Activated CD4-positive, alpha-beta memory T cell treated with anti-CD3 and anti-CD28 coated beads, Interleukin-2, amount 10 ng/mL, durations not matched to agents 7 days and 5 days (primary cell): ENCODE measurements at regions not wholly inside any gene's neighbourhood (a gene's known extent, or its start where the extent isn't known, plus 50 kb on each side); places are given as distances from the start of the nearest gene placed in this dataset.
"Not testable (repeated sequence)": the region's sequence is repeated elsewhere in the genome, so short reads cannot be mapped to it uniquely, and the experiment has no call there.

Source experiments
- CTCF ChIA-PET: fragments of 350-600 bp; sonication (Branson Sonifier 250); formaldehyde crosslinking; loops from one replicate; lab custom pipeline; 2021; ENCODE audit warnings: antibody characterized with exemption, inconsistent platforms; lab: Charles Lee
- POLR2A ChIA-PET: fragments of 350-600 bp; sonication (Branson Sonifier 250); formaldehyde crosslinking; loops from one replicate; lab custom pipeline; 2021; ENCODE audit warnings: antibody characterized with exemption; lab: Charles Lee
- DNase-seq: peaks from one replicate; pipeline ENCODE4 v3.0.0-alpha.2; 2020
- H3K27ac Mint-ChIP-seq: one replicate; pipeline ENCODE4 v1.8.0; 2021; ENCODE audit warnings: mild to moderate bottlenecking, mixed read lengths
- H3K27me3 Mint-ChIP-seq: one replicate; pipeline ENCODE4 v1.8.0; 2021; ENCODE audit warnings: mixed read lengths
- H3K36me3 Mint-ChIP-seq: one replicate; pipeline ENCODE4 v1.8.0; 2021; ENCODE audit warnings: low read depth, mixed read lengths
- H3K4me1 Mint-ChIP-seq: one replicate; pipeline ENCODE4 v1.8.0; 2021; ENCODE audit warnings: mixed read lengths
- H3K4me3 Mint-ChIP-seq: one replicate; pipeline ENCODE4 v1.8.0; 2021; ENCODE audit warnings: mild to moderate bottlenecking, mixed read lengths
- H3K9me3 Mint-ChIP-seq: one replicate; pipeline ENCODE4 v1.8.0; 2021; ENCODE audit warnings: mixed read lengths

DNA sequence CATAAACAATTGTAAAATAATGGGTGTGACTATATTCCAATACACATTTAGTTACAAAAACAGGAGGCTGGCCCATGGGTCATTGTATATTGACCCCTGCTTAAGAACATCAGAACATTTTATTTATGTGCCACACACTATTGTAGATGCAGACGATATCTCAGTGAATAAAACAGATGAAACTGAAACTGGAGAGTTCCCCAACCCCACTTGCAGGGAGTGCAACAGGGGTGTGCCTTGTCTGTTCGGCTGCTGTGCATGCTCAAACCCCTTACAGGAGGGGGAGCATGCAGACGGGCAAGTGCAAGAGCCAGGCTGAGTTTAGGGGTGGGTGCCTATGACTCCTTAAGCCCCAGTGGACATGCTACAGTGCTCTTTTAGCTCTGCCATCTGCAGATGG lies 509.6 kb downstream of the IGSF11 start:
- Mint-ChIP-seq H3K36me3 (no peaks in the 10 kb centered on the region), H3K4me3 (no peak overlapping the region), H3K27me3 (no peaks in the 10 kb centered on the region), H3K4me1 (no peaks in the 10 kb centered on the region), H3K27ac (no peak overlapping the region), H3K9me3 (no peaks in the 10 kb centered on the region)
- POLR2A ChIA-PET, result no interaction called here
- DNase-seq, result no peak
- CTCF ChIA-PET, result no interaction called here

DNA sequence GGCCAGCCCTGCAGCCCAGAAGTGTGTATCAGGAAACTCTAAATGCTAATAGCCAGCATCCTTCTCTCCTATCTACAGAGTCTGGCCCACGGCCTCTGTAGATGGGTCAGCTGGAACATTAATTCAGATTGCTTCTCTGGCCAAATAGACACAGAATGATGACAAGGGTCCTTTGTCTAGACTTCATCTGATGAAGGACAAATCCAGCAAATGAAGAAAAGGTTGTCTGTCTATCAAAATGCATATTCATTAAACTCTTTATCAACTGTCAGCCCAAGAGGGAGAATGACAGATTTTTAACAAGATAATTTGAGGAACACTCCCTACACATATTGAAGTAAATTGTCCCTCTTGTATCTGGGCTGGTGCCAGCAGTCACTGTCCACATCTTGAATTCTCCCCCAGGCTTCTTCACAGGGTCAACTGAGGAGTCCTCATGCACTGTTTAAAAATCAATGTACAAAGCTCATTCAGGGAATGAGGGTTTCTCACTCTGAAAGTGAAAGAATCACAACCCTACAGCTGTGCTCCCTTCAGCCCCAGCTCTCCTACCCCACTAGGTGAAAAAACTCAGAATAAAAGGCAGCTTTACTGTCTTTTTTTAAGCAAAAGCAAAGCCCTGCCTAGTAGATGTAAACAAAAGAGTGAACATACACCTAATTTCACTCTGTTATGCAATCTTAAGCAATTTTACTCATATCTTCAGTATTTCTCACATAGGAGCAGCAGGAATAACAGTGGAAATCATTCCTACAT lies 507.7 kb downstream of the IGSF11 start:
- no peak for DNase-seq
- POLR2A ChIA-PET, result no interaction called here
- CTCF ChIA-PET, result no interaction called here
- Mint-ChIP-seq H3K4me3 (no peak overlapping the region), H3K4me1 (no peaks in the 10 kb centered on the region), H3K27me3 (no peaks in the 10 kb centered on the region), H3K9me3 (no peaks in the 10 kb centered on the region), H3K27ac (no peak overlapping the region), H3K36me3 (no peaks in the 10 kb centered on the region)

DNA sequence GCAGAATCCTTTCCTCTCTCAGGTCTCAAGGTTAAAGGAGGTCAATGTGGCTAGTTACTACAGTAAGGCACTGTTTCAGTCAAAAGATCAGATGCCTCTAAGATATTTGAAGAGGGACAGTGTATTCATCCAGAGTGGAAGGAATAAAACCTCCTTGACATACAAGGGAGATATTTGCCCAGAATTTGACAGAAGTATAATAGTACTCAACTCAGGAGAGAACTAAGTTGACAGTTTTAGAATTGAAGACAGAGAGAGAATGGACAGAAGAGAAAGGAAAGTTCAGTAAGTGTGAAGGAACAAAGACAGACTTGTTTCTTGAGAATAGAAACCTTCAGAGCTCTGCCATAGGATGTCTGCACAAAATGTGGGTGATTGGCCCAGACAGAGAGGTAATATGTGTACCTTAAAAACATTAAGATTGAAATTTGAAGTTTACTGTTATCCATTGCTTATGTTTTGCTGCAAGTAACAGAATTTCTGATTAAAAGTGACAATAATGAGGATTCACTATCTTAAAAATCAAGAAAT lies 507.1 kb downstream of the IGSF11 start:
- ChIA-PET POLR2A (no interaction called here), CTCF (no interaction called here)
- H3K4me3 Mint-ChIP-seq, result no peak overlapping the region
- no peaks in the 10 kb centered on the region for H3K4me1 Mint-ChIP-seq
- H3K27ac Mint-ChIP-seq, result no peak overlapping the region
- no peaks in the 10 kb centered on the region for H3K36me3 Mint-ChIP-seq
- no peak for DNase-seq
- H3K9me3 Mint-ChIP-seq, result no peaks in the 10 kb centered on the region
- no peaks in the 10 kb centered on the region for H3K27me3 Mint-ChIP-seq

DNA sequence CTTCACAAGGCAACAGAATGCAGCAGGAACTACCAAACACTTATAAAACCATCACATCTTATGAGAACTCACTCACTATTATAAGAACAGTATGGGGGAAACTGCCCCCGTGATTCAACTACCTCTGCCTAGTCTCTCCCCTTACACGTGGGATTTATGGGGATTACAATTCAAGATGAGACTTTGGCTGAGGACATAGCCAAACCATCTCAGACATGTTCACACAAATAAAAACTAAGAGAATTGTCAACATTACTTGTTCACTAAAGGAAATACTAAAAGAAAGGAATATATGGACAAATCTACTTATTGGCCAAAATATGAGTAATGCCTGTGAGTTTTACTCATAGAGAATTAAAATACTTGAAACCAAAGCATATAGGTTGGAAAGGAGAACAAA lies 505.1 kb downstream of the IGSF11 start:
- no peak overlapping the region for H3K27ac Mint-ChIP-seq
- no peaks in the 10 kb centered on the region for H3K36me3 Mint-ChIP-seq
- no peaks in the 10 kb centered on the region for H3K9me3 Mint-ChIP-seq
- no peaks in the 10 kb centered on the region for H3K27me3 Mint-ChIP-seq
- no peaks in the 10 kb centered on the region for H3K4me1 Mint-ChIP-seq
- ChIA-PET CTCF (no interaction called here), POLR2A (no interaction called here)
- no peak for DNase-seq
- no peak overlapping the region for H3K4me3 Mint-ChIP-seq

DNA sequence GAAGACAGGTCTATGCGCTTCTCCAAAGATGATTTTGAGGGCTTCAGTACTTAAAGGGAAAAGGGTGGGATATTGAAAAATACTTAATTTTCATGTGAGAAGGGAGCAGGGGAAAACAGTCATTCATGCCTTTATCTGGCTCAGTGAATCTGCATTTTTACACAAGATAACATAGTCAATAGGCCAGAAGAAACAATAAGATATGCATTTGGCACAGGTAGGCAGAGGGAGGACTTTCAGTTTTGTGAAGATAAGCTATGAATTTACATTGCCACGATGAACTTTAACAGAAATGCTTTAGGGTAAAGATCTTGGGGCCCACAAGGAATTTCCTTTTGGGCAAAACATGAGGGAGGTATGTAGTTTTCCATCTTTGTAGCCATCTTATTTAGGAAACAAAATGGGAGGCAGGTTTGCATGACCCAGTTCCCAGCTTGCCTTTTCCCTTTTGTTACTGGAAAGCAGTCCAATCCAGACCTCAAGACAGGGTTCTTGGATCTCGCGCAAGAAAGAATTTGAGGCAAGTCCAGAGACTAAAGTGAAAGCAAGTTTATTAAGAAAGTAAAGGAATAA lies 504.2 kb downstream of the IGSF11 start:
- Mint-ChIP-seq H3K4me3 (no peak overlapping the region), H3K9me3 (no peaks in the 10 kb centered on the region), H3K27me3 (no peaks in the 10 kb centered on the region), H3K27ac (no peak overlapping the region), H3K36me3 (no peaks in the 10 kb centered on the region), H3K4me1 (no peaks in the 10 kb centered on the region)
- ChIA-PET CTCF (no interaction called here), POLR2A (no interaction called here)
- no peak for DNase-seq

DNA sequence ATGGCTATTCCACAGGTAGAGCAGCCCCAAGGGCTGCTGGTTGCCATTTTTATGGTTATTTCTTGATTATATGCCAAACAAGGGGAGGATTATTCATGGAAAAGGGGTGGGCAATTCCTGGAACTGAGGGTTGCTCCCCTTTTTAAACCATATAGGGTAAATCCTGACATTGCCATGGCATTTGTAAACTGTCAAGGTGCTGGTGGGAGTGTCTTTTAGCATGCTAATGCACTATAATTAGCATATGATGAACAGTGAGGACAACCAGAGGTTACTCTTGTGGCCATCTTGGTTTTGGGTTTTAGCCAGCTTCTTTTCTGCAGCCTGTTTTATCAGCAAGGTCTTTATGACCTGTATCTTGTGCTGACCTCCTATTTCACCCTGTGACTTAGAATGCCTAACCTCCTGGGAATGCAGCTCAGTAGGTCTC lies 503.7 kb downstream of the IGSF11 start:
- H3K4me3 Mint-ChIP-seq, H3K36me3 Mint-ChIP-seq, DNase-seq, H3K9me3 Mint-ChIP-seq, H3K27ac Mint-ChIP-seq, CTCF ChIA-PET, H3K4me1 Mint-ChIP-seq, POLR2A ChIA-PET, H3K27me3 Mint-ChIP-seq: not testable (repeated sequence)

DNA sequence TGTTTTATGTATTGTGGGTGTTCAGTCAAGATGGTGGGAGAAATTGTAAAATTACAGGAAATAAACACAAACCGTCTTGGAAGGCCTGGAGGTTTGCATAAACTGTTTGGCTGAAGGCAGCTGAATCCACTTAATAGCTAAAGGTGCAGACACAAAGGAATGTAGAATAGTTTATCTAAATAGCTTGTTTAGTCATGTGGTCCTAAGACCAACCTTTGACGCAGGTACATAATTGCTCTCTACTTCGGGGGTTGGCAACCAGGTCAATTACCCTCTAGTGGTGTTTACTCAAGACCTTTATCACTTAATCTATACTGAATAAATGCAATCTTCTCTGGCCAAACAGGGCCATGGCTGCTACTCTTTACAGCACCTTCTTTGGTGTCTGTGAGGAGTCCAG lies 502.8 kb downstream of the IGSF11 start:
- no peak for DNase-seq
- Mint-ChIP-seq H3K27me3 (no peaks in the 10 kb centered on the region), H3K4me1 (no peaks in the 10 kb centered on the region), H3K27ac (no peak overlapping the region), H3K4me3 (no peak overlapping the region), H3K9me3 (no peaks in the 10 kb centered on the region), H3K36me3 (no peaks in the 10 kb centered on the region)
- POLR2A ChIA-PET, result no interaction called here
- CTCF ChIA-PET, result no interaction called here

DNA sequence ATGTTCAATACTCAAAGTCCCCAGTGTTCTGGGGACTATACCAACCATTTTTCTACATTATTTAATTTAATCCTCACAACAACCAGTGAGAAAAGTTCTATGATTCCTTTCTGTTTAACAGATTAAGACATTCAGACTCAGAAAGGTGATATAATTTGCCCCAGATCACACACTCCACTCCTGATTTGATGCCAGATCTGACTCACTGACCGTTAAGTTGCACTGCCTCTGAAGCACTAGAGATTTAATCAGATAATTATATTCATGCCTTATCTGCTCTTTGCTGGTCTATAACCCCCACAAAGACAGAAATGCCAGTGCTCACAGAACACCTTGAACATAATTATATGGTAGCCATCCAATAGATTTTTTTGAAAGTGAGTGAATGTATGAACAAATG lies 501.0 kb downstream of the IGSF11 start:
- ChIA-PET POLR2A (no interaction called here), CTCF (no interaction called here)
- Mint-ChIP-seq H3K4me1 (no peaks in the 10 kb centered on the region), H3K4me3 (no peak overlapping the region), H3K27me3 (no peaks in the 10 kb centered on the region), H3K27ac (no peak overlapping the region), H3K9me3 (no peaks in the 10 kb centered on the region), H3K36me3 (no peaks in the 10 kb centered on the region)
- no peak for DNase-seq

DNA sequence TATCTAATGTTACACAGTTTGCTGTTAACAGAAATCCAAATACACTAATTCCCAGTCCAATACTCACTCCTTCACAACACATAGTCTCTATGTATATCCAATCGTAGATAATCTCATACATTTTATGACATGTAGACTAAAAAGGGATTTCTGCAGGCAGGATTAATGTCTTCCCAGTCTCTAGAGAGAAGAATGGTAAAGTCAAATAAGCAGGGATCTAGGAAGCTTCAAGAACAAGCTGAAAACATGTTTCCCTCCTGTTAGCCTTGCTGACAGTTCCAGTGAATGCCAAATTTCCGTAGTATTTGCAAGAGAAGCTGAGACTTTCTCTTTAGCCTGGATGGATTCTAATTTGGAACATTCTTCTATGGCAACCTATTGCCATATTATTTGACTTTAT lies 500.1 kb downstream of the IGSF11 start:
- POLR2A ChIA-PET, result no interaction called here
- Mint-ChIP-seq H3K36me3 (no peaks in the 10 kb centered on the region), H3K9me3 (peaks cover 4% of the 10 kb centered on the region)

DNA sequence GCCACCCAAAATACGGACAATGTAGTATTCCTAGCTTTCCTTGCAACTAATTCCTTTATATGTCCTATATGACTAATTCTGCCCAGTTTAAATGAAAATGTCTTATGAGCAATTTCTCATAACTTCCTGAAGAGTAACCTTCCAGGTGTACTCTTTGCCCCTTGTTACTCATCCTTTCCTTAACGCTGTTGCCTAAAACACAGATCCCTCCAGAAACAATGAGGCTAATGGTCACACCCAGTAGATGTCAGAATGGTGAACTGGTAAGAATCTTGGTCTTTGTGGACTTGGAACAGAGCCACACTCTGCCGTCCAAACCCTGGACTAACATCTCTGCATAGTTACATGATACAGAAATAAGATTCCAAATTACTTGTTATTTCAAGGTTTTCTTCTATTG lies 497.9 kb downstream of the IGSF11 start:
- no peak for DNase-seq
- Mint-ChIP-seq H3K27me3 (no peaks in the 10 kb centered on the region), H3K4me1 (no peaks in the 10 kb centered on the region), H3K4me3 (no peak overlapping the region), H3K9me3 (peaks cover 4% of the 10 kb centered on the region), H3K36me3 (no peaks in the 10 kb centered on the region), H3K27ac (no peak overlapping the region)
- CTCF ChIA-PET, result no interaction called here
- POLR2A ChIA-PET, result no interaction called here

More for the DNA sequence above, 500.1 kb downstream of the IGSF11 start:
- CTCF ChIA-PET, result no interaction called here
- no peaks in the 10 kb centered on the region for H3K27me3 Mint-ChIP-seq
- H3K4me1 Mint-ChIP-seq, result no peaks in the 10 kb centered on the region
- H3K4me3 Mint-ChIP-seq, result no peak overlapping the region
- DNase-seq, result no peak
- H3K27ac Mint-ChIP-seq, result no peak overlapping the region

DNA sequence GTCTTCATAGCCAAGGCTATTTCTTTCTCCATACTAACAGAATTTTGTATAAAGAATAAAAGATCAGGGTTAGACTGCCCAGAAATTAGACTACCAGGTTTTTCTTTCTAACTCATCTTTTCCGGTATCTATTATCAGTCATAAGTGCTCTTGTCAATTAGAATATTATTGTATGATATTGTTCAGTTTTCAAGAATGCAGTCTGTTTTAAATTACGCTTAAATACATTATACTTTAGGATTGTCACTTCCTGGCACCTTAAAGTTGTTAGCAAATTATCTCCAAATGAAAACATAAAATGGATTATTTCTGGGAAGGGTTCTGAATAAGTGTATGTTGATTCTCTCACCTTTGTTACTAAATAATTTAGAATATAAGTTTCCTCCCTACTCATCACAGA lies 497.2 kb downstream of the IGSF11 start:
- CTCF ChIA-PET, result no interaction called here
- DNase-seq, result no peak
- H3K4me1 Mint-ChIP-seq, result no peaks in the 10 kb centered on the region
- H3K27me3 Mint-ChIP-seq, result no peaks in the 10 kb centered on the region
- peaks cover 4% of the 10 kb centered on the region for H3K9me3 Mint-ChIP-seq
- H3K27ac Mint-ChIP-seq, result no peak overlapping the region
- H3K36me3 Mint-ChIP-seq, result no peaks in the 10 kb centered on the region
- POLR2A ChIA-PET, result no interaction called here
- no peak overlapping the region for H3K4me3 Mint-ChIP-seq

DNA sequence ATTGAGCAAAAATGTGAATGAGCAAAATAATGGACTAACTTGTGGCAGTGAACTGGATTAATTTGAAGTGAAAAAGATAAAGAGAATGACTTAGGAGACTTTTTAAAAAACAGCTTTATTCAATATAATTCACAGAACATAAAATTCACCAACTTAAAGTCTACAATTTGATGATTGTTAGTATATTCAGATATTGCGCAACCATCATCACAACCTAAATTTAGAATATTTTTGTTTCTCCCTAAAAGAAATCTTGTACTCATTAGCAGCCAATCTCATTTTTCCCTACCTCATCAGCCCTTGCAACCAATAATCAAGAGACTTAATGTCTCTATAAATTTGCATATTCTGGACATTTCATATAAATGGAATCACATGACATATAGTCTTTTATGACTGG lies 496.5 kb downstream of the IGSF11 start:
- ChIA-PET POLR2A (no interaction called here), CTCF (no interaction called here)
- no peaks in the 10 kb centered on the region for H3K36me3 Mint-ChIP-seq
- H3K4me1 Mint-ChIP-seq, result no peaks in the 10 kb centered on the region
- no peak overlapping the region for H3K27ac Mint-ChIP-seq
- no peaks in the 10 kb centered on the region for H3K27me3 Mint-ChIP-seq
- no peak for DNase-seq
- no peak overlapping the region for H3K4me3 Mint-ChIP-seq
- H3K9me3 Mint-ChIP-seq, result peaks cover 4% of the 10 kb centered on the region

DNA sequence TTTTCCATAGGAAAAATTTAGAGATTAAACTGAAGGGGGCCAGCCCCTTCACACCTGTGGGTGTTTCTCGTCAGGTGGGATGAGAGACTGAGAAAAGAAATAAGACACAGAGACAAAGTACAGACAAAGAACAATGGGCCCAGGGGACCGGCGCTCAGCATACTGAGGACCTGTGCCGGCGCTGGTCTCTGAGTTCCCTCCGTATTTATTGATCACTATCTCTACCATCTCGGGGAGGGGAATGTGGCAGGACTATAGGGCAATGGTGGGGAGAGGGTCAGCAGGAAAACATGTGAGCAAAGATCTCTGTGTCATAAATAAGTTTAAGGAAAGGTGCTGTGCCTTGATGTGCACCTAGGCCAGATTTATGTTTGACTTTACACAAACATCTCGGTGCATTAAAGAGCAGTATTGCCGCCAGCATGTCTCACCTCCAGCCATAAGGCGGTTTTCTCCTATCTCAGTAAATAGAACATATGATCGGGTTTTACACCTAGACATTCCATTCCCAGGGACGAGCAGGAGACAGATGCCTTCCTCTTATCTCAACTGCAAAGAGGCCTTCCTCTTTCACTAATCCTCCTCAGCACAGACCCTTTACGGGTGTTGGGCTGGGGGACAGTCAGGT lies 494.7 kb downstream of the IGSF11 start:
- H3K4me3 Mint-ChIP-seq, POLR2A ChIA-PET, H3K9me3 Mint-ChIP-seq, H3K4me1 Mint-ChIP-seq, CTCF ChIA-PET, H3K27ac Mint-ChIP-seq, H3K36me3 Mint-ChIP-seq, DNase-seq, H3K27me3 Mint-ChIP-seq: not testable (repeated sequence)

DNA sequence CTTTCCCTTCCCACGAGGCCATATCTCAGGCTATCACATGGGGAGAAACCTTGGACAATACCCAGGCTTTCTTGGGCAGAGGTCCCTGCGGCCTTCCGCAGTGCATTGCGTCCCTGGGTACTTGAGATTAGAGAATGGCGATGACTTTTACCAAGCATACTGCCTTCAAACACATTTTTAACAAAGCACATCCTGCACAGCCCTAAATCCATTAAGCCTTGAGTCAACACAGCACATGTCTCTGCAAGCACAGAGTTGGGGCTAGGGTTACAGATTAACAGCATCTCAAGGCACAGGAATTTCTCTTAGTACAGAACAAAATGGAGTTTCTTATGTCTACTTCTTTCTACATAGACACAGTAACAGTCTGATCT lies 494.2 kb downstream of the IGSF11 start:
- H3K4me3 Mint-ChIP-seq, H3K4me1 Mint-ChIP-seq, H3K9me3 Mint-ChIP-seq, H3K27me3 Mint-ChIP-seq, POLR2A ChIA-PET, CTCF ChIA-PET, H3K27ac Mint-ChIP-seq, H3K36me3 Mint-ChIP-seq, DNase-seq: not testable (repeated sequence)
